GM12874 (cell line): ENCODE measurements at regions not wholly inside any gene's neighbourhood (a gene's known extent, or its start where the extent isn't known, plus 50 kb on each side); places are given as distances from the start of the nearest gene placed in this dataset.

Source experiments
- TF ChIP-seq, protein P1 (sequence below): IDR thresholded peaks from 2 replicates; pipeline ENCODE4 v1.5.1; 2011; ENCODE audit warnings: low read depth, mild to moderate bottlenecking, control low read depth, low read length, moderate library complexity; ENCODE audit not compliant: insufficient read depth

DNA sequence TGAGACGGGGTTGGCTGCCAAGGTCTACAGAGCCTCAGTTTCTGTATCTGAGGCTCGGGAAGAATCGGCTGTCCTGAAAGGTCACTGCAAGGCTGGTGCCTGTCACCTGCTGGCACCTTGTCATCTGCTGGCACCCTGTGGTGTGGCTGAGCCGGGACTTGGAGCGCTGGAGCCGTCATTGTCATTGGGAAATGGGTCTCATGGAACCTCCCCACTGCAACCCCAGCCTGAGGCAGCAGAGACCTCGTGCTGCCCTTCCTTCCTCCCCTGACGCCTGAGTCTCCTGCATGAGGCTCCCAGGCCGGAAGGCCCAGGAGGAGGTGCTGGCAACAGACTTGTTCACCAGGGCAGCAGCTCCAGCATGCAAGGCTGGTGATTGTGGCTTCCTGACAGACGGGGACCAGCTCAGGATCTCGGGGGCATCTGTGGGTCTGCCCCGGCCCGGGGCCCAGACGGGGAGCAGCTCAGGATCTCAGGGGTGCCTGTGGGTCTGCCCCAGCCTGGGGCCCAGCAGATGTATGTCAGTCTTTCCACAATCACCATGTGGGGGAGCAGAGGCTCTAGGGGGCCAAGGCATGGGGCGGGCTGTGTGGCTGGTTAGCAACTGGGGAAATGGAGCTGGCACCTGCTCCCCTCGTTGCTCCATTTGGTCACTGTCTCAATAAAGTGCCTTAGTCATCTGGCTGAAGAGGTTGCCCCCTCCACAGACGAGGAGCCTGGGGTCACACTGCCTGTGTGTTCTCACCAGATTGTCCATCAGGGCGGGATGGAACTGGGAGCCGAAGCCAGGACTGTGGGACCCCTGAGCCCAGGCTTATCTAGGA, 668.7 kb downstream of the BRD1 start:
- TF ChIP-seq, protein P1, sequence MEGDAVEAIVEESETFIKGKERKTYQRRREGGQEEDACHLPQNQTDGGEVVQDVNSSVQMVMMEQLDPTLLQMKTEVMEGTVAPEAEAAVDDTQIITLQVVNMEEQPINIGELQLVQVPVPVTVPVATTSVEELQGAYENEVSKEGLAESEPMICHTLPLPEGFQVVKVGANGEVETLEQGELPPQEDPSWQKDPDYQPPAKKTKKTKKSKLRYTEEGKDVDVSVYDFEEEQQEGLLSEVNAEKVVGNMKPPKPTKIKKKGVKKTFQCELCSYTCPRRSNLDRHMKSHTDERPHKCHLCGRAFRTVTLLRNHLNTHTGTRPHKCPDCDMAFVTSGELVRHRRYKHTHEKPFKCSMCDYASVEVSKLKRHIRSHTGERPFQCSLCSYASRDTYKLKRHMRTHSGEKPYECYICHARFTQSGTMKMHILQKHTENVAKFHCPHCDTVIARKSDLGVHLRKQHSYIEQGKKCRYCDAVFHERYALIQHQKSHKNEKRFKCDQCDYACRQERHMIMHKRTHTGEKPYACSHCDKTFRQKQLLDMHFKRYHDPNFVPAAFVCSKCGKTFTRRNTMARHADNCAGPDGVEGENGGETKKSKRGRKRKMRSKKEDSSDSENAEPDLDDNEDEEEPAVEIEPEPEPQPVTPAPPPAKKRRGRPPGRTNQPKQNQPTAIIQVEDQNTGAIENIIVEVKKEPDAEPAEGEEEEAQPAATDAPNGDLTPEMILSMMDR: no peak

DNA sequence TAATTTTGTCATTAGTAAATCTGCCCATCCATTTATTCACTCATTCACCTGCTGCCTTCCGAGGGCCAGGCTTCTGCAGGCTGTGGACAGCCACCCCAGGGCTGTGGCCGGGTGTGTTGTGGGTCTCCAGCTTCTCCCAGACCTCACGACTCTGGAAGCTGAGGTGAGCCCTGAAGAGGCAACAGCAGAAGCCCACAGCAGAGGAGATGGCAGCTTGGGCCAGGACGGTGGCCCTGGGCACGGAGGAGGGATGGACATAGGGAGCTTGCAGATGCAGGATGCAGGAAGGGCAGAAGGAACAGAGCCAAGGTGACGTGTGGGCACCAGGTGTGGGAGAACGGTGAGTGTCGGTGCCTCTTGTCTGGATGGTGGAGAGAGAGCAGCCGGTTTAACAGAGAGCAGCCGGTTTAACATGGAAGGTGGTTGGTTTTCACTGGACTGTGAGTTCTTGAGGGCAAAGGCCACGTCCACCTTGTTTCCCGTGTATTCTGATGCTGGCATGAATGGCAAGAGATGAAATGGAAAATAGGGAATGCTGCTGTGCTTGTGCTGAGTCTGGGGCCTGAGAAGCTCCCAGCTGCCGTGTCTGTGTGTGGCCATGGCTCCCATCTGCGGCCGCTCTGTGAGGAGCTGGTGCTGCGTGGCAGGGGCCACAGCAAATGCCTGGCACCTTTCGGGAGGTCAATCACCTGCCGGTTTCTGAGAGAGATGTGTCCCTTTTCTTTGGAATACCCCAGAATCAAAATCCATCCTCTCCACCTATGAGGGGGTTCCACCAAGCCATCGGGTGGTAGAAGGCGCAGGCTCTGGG, 669.9 kb downstream of the BRD1 start:
- TF ChIP-seq, protein P1: no peak

DNA sequence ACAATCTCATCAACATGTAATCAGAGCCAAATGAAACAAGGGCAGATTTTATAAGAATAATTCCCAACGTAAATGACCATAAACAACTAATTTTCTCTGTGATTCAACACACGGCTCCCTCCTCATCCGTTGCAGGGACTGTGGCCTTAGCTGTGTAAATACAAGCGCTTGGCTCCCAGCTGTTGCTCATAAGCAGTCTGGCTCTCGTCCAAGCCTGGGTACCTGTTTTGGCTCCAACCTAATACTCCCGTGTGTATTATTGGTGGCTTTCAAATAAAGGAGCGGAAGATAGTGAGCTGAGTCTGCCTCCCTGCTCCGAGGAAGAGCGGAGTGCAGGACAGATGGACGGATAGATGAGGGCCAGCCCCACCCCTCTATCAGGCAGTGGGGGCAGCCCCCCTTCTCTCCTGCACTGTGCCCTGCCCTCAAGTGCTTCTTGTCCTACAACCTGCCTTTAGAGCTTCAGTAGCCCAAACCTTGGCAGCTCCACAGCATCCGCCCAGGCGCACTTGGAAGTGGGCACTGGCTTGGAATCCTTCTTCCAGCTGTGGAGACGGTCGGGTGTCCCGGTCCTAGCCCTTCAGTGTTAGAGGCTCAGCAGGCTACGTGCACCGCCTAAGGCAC, 670.9 kb downstream of the BRD1 start:
- TF ChIP-seq, protein P1: no peak

DNA sequence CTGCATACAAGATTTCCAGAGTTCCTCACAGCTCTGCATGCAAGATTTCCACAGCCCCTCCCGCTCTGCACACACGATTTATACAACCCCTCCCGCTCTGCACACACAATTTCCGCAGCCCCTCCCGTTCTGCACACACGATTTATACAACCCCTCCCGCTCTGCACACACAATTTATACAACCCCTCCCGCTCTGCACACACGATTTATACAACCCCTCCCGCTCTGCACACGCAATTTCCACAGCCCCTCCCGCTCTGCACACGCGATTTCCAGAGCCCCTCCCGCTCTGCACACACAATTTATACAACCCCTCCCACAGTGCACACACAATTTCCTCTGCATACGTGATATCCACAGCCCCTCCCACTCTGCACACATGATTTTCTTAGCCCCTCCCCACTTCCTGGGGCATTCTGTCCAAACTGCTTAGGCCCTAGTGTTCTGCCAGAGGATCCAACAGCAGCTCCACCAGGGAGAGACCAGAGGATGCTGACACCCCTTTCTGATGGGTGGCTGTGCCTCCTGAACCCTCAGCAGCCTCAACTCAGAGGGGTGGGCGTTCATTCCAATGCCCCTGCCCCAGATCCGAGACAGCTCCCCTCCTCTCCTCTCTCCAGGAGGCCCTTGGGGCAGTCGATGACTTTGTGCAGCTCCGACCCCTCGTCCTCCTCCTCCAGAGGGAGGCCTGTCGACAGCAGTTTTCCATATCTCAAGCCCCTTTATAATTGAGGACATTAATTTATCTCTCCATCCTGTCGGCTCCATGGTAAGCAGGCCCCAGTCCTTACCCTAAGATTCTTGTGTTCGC, 671.7 kb downstream of the BRD1 start:
- TF ChIP-seq, protein P1: no peak

DNA sequence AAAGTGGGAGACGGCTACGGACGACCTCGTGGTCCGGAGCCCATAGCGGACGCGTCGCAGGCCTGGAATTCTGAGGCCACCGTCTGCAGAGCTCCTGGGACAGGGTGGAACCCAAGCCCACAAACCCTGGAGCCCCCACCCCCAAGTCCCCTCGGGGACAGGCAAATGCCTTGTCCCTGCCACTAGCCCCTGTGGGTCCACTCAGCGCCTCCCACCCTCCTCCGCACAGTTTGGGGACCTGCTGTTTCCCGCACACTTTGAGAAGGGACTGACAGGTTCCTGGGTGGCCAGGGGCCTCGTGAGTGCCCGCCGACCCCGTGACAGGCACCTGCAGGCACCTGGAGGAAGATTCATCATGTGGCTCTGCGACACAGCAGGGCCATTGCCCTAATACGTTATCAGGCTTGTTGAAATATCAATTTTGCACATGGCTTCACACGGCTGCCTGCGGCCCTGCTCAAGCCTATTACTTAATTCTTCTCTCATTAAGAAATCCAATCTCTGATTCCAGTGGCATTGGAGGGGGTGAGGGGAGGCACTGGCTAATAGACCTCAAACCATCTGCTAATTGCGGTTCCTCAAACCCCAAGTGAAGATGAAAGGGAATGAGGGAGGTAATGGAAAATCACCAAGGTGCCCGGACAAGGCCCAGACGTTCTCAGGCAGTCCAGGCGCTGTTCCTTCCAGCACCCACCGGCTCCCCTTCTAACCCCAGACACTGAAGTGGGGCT, 672.5 kb downstream of the BRD1 start:
- TF ChIP-seq, protein P1: no peak

DNA sequence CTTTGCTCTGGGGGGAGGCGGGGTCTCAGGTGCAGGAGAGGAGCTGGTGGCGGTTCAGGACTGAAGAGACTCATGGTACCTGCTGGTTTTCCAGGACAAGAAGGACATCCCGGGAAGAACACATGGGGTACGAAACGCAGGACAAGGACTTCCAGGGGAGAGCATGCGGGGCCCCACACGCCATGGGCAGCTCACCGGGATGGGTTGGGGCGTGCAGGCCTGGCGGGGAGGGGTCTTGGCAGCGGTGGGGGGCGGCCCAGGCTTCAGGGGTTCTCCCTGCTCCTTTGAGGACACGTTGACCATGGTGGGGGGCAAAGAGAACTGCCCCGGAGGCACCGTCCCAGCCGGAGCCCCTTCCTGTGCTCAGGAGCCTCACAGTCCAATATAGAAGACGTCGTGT, 673.2 kb downstream of the BRD1 start:
- TF ChIP-seq, protein P1: no peak
